Stomach smooth muscle (tissue), 2 donors: ENCODE measurements at regions not wholly inside any gene's neighbourhood (a gene's known extent, or its start where the extent isn't known, plus 50 kb on each side); places are given as distances from the start of the nearest gene placed in this dataset.

Source experiments
- H3K27ac ChIP-seq: one replicate; pipeline ENCODE4 v1.7.0; 2013; ENCODE audit warnings: mild to moderate bottlenecking, low read length, inconsistent platforms
- H3K27me3 ChIP-seq, 2 donors: one replicate each; pipeline ENCODE4 v1.7.0; 2013; ENCODE audit warnings: low read length in 2 of 2; ENCODE audit not compliant: insufficient read depth in 2 of 2, control insufficient read depth in 1 of 2
- H3K36me3 ChIP-seq, 2 donors: one replicate each; pipeline ENCODE4 v1.7.0; 2013; ENCODE audit warnings: low read length in 2 of 2; ENCODE audit not compliant: control insufficient read depth in 2 of 2, insufficient read depth in 2 of 2
- H3K4me1 ChIP-seq: one replicate; pipeline ENCODE4 v1.7.0; 2013; ENCODE audit warnings: low read length; ENCODE audit not compliant: control insufficient read depth, insufficient read depth
- H3K4me3 ChIP-seq, 2 donors: one replicate each; pipeline ENCODE4 v1.7.0; 2013; ENCODE audit warnings: low read length in 2 of 2
- H3K9ac ChIP-seq, 2 donors: one replicate each; pipeline ENCODE4 v1.7.0; 2013; ENCODE audit warnings: low read length in 2 of 2, mild to moderate bottlenecking in 1 of 2
- H3K9me3 ChIP-seq, 2 donors: one replicate each; pipeline ENCODE4 v1.7.0; 2013; ENCODE audit warnings: low read length in 2 of 2; ENCODE audit not compliant: control insufficient read depth in 2 of 2
- donor health status: healthy.
- donor health status: Pancreatic carcinoma.

DNA sequence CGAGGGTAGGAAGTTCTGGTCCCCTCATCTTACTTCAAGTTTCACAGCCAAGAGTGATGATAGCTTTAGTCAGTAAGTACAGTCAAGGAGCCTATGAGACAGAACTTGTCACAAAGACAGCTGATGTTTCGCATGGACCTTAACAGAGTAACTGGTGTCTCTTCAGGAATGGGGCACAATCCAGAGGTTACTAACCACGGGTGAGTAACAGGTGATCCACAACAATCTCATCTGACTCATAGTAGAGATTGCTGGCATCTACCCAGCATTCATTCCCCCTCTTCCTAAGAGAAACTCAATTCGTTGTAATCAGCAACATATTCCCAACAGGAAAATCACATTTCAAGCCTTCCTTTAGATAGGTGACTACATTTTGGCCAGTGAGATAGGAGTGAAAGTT is 126.7 kb downstream of the SNX18 start:
- H3K27ac ChIP-seq = no peak overlapping the region
- no peaks in the 10 kb centered on the region for H3K27me3 ChIP-seq
- H3K36me3 ChIP-seq = no peaks in the 10 kb centered on the region
- no peak overlapping the region for H3K9ac ChIP-seq
- no peak overlapping the region for H3K4me3 ChIP-seq
- H3K4me1 ChIP-seq = peaks cover 5% of the 10 kb centered on the region
- no peaks in the 10 kb centered on the region for H3K9me3 ChIP-seq

DNA sequence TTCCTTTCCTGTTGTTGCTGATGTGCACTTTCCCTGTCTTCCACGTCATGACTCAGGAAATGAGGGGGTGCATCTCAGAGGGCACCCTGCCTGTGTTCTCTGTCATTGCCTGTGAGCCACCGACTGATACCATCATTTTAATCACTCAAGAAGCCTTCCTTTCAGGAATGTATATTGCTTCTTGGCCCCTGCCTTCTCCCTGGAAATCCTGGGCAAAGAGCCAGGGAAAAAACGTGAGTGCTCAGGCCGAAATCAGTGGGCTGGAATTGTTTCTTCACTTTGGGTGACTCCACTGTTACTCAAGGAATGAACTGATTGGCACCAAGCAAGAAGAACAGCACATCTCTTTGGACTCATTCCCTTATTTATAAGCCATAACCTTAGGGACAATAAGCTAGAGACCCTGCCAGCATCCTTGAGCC is 126.1 kb downstream of the SNX18 start:
- Histone ChIP-seq H3K9me3 (no peaks in the 10 kb centered on the region), H3K4me3 (no peak overlapping the region), H3K27ac (no peak overlapping the region), H3K36me3 (no peaks in the 10 kb centered on the region), H3K4me1 (peaks cover 5% of the 10 kb centered on the region), H3K9ac (no peak overlapping the region), H3K27me3 (no peaks in the 10 kb centered on the region)

DNA sequence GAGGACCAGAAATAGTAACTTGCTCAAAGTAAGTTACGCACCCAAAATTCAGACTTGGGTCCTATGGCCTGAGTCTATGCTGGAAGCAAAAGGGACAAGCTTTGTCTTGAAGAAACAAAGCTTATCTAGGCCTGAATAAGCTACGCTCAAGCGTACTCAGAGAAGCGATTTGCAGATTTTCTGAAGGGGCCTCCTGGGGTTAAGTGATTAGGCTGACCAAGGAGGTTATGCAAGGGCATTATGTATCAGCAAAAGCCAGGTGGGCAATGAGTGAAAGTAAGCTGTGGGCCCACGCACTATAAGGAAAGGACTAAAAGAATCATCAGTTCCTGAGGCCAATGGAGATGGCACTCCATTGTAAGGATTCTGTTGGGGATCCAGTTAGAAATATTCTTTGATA is 122.1 kb downstream of the SNX18 start:
- no peak overlapping the region for H3K27ac ChIP-seq
- no peaks in the 10 kb centered on the region for H3K9me3 ChIP-seq
- no peaks in the 10 kb centered on the region for H3K27me3 ChIP-seq
- no peak overlapping the region for H3K9ac ChIP-seq
- H3K4me1 ChIP-seq = no peaks in the 10 kb centered on the region
- H3K4me3 ChIP-seq = no peak overlapping the region
- no peaks in the 10 kb centered on the region for H3K36me3 ChIP-seq

DNA sequence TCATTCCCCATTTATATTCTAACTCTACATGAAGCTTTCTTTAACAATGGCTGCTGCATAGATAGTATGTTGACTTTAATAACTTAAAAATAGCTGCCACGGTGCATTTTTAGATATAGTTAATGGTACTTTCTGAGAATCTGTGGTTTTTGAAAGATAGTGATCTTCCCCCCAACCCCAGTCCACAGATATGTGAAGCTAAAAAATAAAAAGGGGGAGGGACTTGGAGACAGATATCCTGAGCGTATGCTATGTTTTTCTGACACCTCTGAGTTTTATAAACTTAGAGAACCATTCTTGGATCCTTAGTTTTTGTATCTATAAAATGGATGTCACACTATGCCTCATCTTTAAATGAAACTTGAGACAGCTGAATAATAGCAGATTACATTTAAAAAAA is 120.5 kb downstream of the SNX18 start:
- Histone ChIP-seq H3K27me3 (no peaks in the 10 kb centered on the region), H3K9me3 (no peaks in the 10 kb centered on the region), H3K9ac (no peak overlapping the region), H3K27ac (no peak overlapping the region), H3K4me1 (no peaks in the 10 kb centered on the region), H3K4me3 (no peak overlapping the region), H3K36me3 (no peaks in the 10 kb centered on the region)

DNA sequence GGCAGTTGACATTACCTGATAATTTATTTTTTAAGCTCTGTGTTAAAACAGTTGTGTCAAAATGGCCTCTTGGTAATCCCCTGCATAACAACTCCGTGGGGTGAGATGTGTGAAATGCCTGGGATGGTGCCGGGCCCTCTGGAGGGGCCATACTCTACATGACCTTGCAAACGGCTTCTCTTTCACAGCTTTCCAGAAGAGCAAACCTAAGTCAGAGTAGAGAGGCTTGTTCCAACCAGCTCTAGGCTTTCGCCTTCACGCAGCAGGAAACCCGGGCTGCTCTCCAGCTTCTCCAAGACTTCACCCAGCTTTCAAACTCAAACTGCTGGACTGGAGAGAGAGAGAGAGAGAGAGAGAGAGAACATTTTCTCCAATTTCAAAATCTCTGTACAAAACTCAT is 120.1 kb downstream of the SNX18 start:
- Histone ChIP-seq H3K36me3 (no peaks in the 10 kb centered on the region), H3K27ac (no peak overlapping the region), H3K9ac (no peak overlapping the region), H3K4me3 (no peak overlapping the region), H3K4me1 (no peaks in the 10 kb centered on the region), H3K9me3 (no peaks in the 10 kb centered on the region), H3K27me3 (no peaks in the 10 kb centered on the region)

DNA sequence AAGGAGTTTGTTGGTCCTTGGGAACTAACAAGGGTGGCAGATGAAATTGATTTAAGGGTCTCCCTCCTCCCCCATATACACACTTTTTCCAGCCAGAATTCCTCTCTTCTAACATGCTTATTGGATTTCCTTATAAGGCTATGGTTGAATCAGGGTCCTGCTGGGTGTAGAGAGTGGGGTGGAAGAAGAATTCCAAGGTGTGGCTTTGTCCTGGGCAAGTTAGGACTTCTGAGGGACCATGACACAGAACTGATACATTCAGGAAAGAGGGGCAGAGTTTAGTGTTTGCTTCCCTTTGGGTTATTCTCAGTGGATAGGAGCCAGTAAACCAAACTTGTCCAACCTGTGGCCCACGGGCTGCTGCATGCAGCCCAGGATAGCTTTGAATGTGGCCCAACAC is 116.5 kb downstream of the SNX18 start:
- Histone ChIP-seq H3K9me3 (peaks cover 0 to 9% of the 10 kb centered on the region in 2 donors), H3K27ac (no peak overlapping the region), H3K4me1 (peaks cover 9% of the 10 kb centered on the region), H3K27me3 (no peaks in the 10 kb centered on the region), H3K36me3 (no peaks in the 10 kb centered on the region), H3K4me3 (no peak overlapping the region), H3K9ac (no peak overlapping the region)

DNA sequence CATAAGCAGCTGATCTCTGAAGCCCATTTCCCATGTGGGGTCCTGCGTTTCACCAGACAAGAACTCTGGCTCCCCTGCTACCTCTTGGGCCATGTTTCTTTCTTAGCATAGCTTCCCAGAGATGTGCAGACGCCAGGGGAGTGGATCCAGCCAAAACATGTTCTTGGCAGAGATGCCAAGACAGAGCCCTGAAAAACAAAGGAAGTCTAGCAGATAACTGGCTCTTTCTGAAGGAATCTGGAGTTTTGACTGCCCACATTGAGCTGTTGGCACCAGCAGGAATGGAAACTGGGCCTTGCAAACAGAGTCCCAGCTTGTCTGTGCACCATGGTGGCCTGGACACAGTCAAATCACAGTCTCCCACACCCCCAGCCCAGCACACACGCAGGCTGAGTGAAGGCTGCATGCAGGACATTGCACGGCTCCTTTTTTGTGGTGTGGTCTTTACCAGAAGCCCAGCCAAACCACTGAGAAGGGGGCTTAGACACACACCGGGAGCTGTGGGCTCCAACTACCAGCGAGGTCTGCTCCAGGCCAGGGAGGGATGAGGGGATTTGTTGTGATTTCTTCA is 114.7 kb downstream of the SNX18 start:
- Histone ChIP-seq H3K9me3 (peaks cover 0 to 9% of the 10 kb centered on the region in 2 donors), H3K27ac (no peak overlapping the region), H3K4me1 (peaks cover 9% of the 10 kb centered on the region), H3K36me3 (no peaks in the 10 kb centered on the region), H3K27me3 (no peaks in the 10 kb centered on the region), H3K4me3 (no peak overlapping the region), H3K9ac (no peak overlapping the region)

DNA sequence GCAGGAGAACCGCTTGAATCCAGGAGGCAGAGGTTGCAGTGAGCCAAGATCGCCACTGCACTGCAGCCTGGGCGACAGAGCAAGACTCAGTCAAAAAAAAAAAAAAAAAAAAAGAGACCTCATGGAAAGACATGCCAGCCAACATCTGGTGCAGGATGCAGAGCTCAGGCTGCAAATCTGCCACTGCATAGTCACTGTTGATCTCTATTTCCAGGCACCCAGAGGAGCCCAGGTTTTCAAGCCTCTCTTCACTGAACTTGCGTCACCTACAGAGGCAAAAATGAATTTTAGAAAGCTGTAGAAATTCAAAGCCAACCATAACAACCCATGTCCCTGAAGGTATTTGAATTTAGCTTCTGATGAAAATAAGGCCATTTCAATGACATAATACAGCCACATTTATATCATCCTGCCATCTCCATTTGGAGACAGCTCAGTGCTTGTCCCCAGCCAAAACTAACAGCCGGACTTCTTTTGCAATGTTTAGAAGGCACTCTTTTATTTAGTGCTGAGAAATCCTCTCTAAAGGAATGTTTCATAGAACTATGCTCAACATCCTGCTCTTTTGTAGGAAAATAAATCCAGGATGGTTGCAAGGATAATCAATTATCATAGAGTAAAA is 113.3 kb downstream of the SNX18 start:
- H3K27ac ChIP-seq = no peak overlapping the region

DNA sequence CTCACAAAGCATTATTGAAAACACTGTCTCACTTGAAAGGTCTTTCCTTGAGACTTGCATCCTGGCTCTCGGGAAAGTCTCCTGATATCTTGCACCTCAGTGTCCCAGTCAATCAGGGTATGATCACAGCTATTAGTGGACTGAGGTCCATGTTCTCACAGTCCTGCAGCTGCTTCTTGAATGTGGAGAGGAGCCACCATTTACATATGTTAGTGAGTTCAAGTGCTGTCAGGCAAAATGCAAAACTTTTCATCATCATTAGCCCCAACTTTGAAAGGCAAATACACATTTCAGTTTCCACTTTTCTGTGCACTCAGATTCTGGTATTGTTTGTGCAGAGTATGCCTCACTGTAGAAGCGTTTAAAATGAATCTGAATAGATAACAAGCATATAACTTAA is 111.6 kb downstream of the SNX18 start:
- no peaks in the 10 kb centered on the region for H3K36me3 ChIP-seq
- H3K4me1 ChIP-seq = peaks cover 9% of the 10 kb centered on the region
- no peak overlapping the region for H3K27ac ChIP-seq
- H3K27me3 ChIP-seq = no peaks in the 10 kb centered on the region
- no peak overlapping the region for H3K9ac ChIP-seq
- H3K4me3 ChIP-seq = no peak overlapping the region
- peaks cover 0 to 9% of the 10 kb centered on the region in 2 donors for H3K9me3 ChIP-seq

More for the DNA sequence above, 113.3 kb downstream of the SNX18 start:
- no peak overlapping the region for H3K9ac ChIP-seq
- no peaks in the 10 kb centered on the region for H3K36me3 ChIP-seq
- H3K27me3 ChIP-seq = no peaks in the 10 kb centered on the region
- H3K4me3 ChIP-seq = no peak overlapping the region
- H3K9me3 ChIP-seq = peaks cover 0 to 9% of the 10 kb centered on the region in 2 donors
- peaks cover 9% of the 10 kb centered on the region for H3K4me1 ChIP-seq

DNA sequence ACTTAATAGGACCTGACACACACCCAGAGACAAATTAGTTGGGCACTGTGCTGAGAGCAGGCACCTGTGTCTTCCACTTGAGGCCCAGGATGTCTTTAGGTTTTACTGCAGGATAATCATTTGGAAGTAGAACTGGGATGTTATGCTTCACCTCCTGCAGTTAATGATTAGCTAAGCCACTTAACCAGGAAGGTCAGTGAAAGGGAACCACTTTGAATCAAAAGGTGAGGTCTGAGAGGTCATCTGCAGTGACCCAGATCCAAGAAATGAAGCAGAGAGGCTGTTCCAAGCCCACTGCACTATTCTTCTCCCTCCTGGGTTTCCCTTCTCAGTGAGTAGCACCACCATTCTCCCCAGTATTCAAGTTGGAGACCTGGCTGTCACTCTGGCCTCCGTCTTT is 110.5 kb downstream of the SNX18 start:
- H3K9me3 ChIP-seq = peaks cover 3 to 11% of the 10 kb centered on the region in 2 donors
- H3K36me3 ChIP-seq = no peaks in the 10 kb centered on the region
- no peak overlapping the region for H3K9ac ChIP-seq
- no peak overlapping the region for H3K27ac ChIP-seq
- H3K4me1 ChIP-seq = peaks cover 9% of the 10 kb centered on the region
- no peaks in the 10 kb centered on the region for H3K27me3 ChIP-seq
- H3K4me3 ChIP-seq = no peak overlapping the region

DNA sequence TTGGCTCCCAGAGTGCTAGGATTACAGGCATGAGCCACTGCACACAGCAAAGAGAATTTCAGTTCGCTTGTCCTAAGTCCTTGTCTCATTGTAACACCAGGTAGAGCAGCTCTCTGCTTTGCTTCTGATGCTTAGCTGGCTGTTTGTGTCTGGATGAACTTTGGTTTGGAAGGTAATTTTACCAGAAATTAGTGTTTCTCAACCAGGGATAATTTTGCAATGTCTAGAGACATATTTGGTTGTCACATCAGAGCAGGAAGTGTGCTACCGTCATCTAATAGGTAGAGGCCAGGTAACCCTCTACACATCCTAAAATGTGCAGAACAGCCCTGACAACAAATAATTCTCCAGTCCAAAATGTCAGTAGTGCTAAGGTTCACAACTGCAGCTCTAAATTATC is 108.8 kb downstream of the SNX18 start:
- no peaks in the 10 kb centered on the region for H3K4me1 ChIP-seq
- H3K9ac ChIP-seq = no peak overlapping the region
- peaks cover 5 to 12% of the 10 kb centered on the region in 2 donors for H3K9me3 ChIP-seq
- H3K27ac ChIP-seq = no peak overlapping the region
- no peaks in the 10 kb centered on the region for H3K27me3 ChIP-seq
- no peaks in the 10 kb centered on the region for H3K36me3 ChIP-seq
- H3K4me3 ChIP-seq = no peak overlapping the region
